HG03565 (cell line): ENCODE measurements at regions not wholly inside any gene's neighbourhood (a gene's known extent, or its start where the extent isn't known, plus 50 kb on each side); places are given as distances from the start of the nearest gene placed in this dataset.

Experiments
- ATAC-seq: cut with Tn5 transposase; IDR thresholded peaks from one replicate; pipeline ENCODE4 v1.9.1; 2021; ENCODE audit warnings: mild to moderate bottlenecking, moderate library complexity; ENCODE audit not compliant: unreplicated experiment

DNA sequence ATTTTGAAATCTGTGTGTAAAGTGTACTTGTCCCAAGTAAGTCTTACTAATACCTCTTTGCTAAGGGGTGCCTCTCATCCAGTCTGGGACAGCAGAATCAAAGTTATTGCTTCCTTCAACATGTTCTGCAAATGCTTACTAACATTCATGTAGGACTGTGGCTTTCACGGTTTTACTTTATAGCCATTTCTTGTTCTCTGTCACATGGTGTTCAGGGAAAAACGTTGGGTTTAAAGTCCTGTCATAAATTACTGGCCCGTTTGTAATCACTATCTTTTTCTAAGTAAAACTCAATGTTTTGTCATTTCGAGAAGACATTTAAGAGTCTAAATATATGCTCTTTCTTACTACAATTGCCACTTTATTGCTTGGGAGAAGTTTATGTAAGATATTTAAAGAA lies 321.1 kb downstream of the STIM2 start:
- ATAC-seq = no peak

DNA sequence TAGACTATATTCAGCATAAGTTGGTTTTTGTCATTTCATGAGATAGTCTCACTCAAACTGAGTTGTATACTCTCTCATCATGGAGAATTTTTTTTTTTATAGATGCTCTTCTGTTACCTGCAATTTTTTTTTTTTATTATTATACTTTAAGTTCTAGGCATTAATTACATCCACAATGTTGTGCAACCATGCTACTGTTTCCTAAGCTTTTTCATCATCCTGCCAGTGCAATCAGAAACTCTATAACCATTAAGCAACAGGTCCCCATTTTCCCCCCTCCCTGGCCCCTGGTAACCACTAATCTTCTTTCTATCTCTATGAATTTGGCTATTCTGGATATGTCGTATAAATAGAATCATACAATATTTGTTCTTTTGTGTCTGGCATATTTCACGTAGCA lies 321.6 kb downstream of the STIM2 start:
- ATAC-seq = no peak

DNA sequence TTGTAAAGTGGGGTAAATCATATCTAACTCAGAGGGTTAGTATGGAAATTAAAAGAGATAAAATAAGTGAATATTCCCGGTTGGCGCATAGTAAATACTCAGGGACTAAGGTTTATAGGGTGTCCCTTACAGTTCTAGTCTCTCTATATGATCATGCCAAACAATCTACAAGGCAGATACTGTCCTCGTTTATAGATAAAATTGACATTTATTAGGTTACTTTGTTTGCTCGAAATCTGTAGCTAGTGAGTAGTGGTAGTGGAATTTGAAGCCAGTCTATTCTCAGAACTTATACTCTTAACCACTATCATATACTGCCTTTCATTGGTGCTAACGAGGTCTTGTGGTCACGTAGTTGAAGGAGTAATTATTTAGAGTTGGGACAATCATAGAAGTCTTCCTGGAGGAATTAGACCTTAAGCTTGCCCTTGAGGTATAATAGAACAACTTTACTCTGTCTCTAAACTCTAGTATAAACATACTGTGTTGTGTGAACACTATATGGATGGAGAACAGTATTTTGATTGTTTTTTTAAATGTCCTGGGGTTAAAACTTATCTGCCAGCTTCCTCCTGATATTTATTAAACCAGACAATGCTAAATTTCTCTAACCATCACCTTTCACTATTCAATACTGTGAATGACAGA lies 324.0 kb downstream of the STIM2 start:
- no peak for ATAC-seq

DNA sequence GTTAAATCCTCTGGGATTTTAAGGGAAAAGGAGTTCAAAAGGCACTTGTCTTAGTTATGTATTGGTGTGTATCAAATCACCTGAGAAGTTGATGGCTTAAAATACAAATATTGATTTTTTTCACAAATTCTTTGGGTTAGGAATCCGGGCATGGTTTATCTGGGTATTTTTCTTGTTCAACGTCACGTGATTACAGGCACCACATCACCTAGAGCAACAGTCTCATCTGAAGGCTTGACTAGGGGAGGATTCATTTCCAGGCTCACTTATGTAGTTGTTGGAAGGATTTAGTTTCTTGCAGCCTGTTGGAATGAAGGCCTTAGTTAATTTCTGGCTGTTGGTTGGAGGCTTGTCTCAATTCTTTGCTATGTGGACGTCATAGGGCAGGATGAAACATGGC lies 326.1 kb downstream of the STIM2 start:
- no peak for ATAC-seq

DNA sequence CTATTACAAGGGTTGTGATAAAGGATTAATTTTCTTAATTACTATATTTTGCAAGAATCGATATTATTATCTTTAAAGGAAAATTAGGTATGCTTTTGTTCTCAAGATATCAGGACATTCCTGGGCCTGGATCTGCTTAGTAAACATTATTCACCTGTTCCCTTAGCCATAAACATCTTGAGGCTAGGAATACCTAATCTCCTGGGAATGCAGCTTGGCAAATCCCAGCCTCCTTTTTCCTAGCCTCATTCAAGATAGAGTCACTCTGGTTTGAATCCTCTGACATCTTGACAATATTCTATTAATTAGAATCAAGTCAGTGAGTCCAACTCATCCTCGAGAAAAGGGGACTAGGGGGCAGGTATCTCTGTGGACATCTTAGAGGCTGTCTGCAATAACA lies 327.1 kb downstream of the STIM2 start:
- no peak for ATAC-seq

DNA sequence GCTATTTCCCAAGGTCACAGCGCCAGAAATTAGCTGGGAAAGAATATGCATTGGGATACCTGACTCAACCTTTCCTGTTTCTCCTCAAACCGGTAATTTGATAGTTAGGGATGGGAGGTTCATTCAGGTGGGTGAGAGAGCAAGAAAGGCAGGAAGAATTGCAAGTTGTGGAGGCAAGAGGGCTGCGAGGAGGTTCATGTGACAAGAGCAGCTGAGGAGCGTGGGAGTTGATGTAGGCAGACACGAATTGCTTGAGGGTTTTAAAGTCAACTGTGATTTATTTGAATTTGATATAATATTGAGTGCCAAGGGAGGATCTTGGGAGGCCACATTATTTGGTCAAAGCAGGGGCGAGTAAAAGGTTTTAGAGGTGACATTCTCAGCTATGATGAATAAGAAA lies 329.0 kb downstream of the STIM2 start:
- ATAC-seq = no peak

DNA sequence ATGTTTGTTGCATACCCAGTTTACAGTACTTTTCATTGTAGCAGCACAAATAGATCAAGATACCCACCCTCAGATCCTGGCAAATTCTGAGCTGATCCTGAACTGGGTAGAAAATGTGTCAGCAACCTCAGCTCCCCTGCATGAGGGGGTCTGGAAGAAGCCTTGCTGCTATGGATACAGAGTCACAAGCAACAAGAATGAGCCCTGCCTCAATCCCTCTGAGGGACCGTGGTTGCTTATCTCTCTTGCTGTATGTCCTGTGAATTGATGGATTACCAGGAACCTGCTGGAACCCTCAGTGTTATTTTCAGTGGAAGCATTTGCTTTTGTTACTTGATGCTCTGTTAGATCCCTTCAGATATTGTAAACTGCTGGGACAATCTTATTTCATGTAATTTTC lies 331.0 kb downstream of the STIM2 start:
- no peak for ATAC-seq

DNA sequence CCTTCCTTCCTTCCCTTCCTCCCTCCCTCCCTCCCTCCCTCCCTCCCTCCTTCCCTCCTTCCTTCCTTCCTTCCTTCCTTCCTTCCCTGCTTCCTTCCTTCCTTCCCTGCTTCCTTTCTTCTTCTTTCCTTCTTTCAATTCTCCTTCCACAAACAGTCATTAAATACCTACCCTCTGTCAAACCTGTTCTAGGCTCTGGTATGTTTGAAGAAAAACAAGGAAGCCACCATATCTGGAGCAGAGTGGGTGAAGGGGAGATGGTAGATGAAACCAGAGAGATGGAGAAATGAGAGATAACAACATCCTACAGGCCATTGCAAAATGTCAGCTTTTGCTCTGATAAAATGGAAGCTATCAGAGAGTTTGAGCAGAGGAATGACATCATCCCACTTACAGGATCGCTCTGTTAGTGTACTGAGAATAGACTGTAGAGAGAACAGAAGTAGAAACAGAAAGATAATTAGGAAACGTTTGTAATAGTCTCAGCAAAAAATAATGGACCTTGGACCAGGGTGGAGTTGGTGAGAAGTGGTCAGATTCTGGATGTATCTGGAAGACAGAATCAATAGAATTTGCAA lies 334.0 kb downstream of the STIM2 start:
- no peak for ATAC-seq

DNA sequence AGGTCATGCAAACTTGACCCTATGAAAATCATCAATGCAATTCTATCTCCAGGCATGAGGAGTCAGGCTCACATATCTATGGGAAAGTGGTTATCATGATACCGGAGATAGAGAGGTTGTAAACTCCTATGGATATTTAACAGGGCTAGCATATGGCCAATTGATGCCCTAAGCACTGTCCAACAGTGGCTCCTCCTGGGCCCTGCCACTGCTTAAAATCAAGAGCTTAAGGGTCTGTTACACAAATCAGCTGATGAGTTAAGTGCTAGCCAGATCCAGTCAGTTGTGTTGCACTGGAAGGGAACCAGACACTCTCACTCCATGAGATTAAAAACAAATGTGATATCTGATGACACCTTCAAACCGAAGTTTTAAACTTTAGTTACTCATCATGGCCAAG lies 337.6 kb downstream of the STIM2 start:
- ATAC-seq = no peak

DNA sequence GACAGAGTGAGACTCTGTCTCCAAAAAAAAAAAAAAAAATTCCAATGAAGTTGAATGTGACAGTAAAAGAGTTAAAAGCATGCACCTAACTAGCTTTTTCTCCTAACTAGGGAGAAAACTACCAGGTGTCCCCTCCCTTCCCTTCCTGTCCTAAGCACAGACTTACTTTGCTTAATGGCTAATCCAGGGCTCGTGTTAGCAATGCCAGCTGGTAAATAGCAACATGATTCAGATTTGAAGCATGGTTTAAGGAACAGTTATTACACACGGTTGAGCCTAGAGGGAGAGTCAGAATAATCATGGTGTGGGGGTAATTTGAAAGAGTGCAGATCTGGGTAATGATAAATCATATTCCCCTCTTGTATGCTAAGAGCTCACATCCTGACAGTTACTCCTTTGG lies 338.3 kb downstream of the STIM2 start:
- ATAC-seq = no peak

DNA sequence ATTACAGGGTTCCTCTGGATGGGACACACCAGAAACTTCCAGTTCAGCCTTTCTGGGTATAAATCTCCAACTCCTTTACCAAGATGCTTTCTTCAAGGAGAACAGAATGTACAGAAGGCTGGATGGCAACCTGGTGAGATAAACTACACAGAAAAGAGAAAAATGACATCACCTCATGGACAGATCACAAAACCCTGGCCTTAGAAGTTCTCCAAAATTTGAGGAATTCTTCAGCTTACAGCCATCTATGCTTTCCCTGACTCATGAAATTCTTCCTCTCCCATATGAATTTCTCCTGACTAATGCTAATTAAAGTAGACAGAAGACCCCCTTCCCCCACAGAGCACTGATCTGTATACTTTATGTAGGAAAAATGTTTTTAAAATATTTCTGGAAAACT lies 345.4 kb downstream of the STIM2 start:
- no peak for ATAC-seq

DNA sequence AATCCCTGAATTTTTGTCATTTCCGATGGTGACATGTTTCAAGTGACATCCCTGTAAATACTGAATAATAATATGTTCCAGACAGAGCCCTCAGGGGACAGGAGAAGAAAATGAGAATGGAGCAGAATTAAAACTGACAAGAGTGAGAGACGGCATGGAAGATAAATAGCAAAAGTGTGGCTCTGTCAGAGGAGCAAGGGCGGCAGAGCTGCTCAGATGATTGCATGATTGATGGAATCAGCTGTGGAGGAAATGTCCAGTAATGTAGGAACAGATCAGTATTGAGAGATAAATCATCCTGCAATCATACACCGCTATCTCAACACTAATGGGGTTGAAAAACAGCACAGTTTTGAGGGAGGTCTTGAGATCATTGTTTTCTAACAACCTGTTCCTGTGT lies 350.3 kb downstream of the STIM2 start:
- no peak for ATAC-seq

DNA sequence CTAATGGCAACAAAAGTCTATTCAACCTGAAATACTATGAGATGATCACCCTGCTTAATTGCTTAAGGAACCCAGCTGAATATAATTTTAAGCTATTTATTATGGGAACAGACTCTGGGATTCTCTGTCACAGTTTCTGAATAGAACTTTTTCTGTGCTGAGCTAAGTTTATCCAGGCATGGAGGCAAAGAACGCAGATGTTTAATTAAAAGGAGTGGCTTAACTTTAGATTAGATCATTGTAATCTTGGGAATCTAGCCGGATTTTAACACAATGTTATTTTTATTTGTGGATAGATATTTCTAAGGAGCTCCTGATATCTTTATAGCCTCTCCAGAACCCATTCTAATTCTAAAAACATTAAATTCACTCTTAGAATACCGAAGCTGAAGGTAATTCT lies 353.4 kb downstream of the STIM2 start:
- no peak for ATAC-seq

DNA sequence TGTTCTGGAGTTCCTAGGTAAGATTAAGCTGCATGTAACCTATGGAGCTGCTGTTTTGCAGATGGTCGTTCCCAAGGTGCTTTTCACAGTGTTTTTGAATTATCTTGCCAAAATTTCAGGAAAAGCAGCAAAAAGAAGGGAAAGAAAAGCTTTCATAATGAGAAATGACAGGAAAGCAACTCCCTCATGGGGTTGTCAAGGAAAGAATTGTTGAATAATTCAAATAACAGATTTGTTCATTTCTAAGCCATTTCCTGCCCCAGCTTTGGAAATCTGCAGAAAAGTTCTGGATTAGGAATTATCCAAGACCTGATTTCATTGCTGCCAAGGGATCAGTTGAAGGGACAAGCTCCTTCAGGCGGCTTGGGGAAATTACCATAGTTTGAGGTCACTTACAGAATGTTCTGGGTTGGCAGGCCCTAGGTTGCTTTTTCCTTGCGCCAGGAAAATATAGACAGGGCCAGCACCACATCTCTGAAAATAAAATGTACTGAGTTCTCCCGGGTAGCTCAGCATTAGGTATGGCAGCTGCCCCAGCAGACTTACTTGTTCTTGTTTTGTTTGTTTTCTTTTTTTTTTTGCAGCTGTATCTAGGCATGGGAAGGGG lies 354.7 kb downstream of the STIM2 start:
- no peak for ATAC-seq

DNA sequence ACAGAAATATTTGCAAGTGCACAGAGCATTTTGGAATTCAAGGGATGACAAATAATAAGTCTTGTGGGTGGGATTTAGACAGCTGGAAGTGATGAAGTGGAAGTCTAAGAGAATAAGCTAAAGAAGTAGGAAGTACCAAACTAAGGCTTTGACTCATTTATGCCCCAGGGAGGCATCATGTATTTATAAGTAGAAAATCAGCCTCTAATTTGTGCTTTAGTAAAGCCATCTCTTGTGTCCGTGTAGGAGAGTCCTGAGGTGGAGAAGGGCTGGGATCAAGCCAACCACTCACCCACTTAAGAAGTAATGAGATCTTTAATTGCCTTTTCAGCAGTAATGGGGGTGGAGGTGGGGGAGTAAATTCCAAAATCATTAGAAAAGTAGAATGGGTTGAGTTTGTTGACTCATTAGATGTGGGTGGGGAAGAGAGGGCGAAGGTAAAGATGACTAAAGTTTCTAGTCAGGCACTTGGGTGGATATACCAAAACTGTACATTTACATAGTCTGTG lies 356.7 kb downstream of the STIM2 start:
- no peak for ATAC-seq

DNA sequence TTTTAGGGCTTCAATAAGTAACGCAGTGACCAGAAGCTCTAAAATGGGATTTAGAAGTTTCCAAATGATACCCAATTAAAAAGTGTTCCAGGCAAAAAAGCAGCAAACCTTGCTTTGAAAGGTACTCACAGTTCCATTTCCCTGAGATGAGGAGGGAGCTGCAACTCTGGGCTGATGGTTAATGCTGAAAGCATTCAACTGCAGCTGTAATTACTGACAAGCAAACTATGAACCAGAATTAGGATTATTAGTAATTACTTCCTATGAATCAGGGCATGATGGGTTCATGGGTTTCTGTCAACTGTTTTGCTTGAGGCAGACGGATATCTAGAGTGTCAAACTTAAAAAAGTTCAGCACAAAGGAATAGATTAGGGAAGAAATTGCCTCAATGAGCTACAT lies 357.4 kb downstream of the STIM2 start:
- no peak for ATAC-seq

DNA sequence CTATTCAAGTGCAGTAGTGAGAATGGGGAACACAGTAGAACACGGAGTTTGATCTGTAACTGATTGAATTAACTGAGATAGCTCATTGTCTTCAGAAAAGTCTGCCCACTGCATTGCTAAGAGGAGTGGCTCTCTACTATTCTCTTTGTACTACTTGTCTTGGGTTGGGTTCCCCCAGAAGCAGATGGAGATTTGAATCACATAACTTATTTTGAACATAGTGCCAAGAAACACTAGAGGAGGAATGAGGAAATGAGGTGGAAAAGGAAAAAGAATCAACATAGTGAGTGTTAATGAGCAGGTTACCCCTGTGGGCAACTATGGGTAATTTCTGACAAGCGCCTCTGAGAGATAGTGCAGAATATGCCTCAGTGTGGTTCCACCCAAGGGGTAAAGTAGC lies 362.7 kb downstream of the STIM2 start:
- ATAC-seq = no peak

DNA sequence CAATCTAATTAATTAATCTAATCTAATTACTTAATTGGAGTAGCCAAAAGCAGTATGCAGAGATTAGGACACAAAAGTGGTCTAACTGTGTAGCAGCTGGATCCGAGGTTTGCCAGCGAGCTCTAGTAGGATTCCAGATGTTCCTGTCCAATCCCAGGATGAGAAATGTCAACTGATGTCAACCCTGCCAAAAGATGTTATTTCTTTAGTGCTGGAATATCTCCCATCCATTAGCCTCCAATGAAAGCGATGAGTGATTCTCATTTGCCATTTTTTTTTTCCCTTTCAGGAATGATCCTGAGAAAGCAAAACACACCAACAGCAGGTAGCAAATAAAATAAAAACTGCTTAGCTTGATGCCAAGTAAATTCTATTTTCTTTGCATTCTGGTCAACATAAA lies 372.9 kb downstream of the STIM2 start:
- no peak for ATAC-seq

DNA sequence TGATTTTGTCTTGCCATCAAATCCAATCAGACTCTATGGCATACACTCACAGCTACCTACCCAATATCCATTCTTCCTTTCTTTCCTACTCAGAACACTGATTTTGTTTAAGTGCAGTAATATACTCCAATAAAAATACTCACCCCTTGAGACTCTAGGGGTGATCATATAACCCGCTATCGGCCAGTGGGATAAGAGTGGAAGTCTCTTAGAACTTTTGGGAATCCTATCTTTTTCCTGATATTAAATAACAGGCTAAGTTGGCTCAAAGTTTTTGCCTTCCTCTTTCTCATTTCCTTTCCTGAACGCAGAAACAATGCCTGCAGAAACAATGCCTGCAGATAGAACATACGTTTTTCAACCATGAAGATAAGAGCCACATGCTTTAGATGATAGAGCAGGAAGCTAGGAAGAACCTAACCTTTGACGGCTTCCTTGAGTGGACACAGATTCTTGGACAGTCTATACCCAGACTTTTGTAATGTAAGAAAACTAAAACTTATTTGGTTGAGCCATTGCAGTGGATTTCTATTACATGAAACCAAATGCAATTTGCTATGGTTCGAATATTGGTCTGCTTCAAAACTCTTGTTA lies 373.8 kb downstream of the STIM2 start:
- no peak for ATAC-seq

DNA sequence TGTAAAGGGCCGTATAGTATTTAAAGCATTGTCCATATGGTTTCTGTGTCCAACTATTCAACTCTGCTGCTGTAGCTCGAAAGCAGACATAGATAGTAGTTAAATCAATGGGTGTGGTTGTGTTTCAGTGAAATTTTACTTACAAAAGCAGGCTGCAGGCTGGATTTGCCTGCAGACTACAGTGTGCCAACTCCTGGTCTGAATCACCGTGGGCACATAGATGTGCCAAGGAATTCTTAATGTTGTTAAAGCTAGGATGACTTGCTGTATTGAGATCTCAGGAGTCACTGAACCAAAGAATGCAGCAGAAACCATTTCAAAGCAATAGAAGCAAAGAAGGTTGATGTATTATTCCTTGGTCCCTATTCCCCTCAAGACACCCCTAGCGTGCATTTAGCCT lies 379.0 kb downstream of the STIM2 start:
- ATAC-seq = no peak

DNA sequence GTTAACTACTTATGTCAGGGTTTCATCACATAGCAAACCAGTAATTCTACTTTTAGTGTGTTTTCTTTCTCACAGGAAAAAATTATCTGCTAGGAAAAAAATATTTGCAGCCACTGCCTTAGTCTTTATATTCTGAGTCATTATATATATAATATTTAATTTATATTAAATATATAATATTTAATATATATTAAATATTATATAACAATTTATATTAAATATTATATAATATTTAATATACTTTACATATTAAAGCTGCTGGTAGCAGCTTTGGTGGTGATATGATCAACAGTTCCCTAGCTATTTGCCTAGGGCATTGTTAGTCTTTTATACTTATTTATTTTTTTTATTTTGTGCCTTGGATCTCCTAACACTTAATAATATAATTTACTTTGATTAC lies 381.6 kb downstream of the STIM2 start:
- ATAC-seq = no peak

DNA sequence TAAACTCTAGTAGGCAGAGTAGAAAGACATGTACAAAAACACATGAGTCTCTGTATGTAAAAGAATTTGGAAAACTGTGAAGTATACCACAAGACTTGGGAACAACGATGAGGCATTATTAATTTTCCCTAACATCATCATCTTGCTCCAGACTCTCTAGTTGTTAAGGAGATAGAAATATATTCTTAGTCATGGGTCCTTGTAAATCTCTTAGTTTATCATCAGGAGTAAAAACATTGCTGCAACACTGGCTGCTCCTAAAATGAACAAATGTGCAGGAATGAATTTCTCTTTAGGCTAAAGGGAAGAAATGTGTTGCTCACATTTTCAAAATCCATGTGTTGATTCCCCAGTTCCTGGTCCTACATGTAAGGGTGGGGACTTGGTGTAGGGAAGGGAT lies 384.6 kb downstream of the STIM2 start:
- no peak for ATAC-seq
